Myocyte (in vitro differentiated cells): ENCODE measurements at regions not wholly inside any gene's neighbourhood (a gene's known extent, or its start where the extent isn't known, plus 50 kb on each side); places are given as distances from the start of the nearest gene placed in this dataset.
"Not testable (repeated sequence)": the region's sequence is repeated elsewhere in the genome, so short reads cannot be mapped to it uniquely, and the experiment has no call there.

ENCODE experiments used
- DNase-seq: peaks from one replicate; pipeline ENCODE4 v3.0.0-alpha.2; 2012; ENCODE audit warnings: low read depth

- DNase-seq: no peak
These were observed 153.8 kb downstream of the DEPDC1B start for GRCh38 chr5:60546207-60546606.

GRCh38 chr5:60545551-60545950 lies 154.4 kb downstream of the DEPDC1B start:
- no peak for DNase-seq

GRCh38 chr5:60544142-60544541 lies 155.8 kb downstream of the DEPDC1B start:
- no peak for DNase-seq

- DNase-seq: peak; percentile 14
These were observed 158.0 kb downstream of the DEPDC1B start for GRCh38 chr5:60541980-60542379.

- peak; percentile 10 for DNase-seq
These were observed 158.8 kb downstream of the DEPDC1B start for GRCh38 chr5:60540856-60541805.

GRCh38 chr5:60538955-60539866 lies 160.8 kb downstream of the DEPDC1B start:
- no peak for DNase-seq

GRCh38 chr5:60538426-60538825 lies 161.5 kb downstream of the DEPDC1B start:
- DNase-seq: no peak

- no peak for DNase-seq
These were observed 164.0 kb downstream of the DEPDC1B start for GRCh38 chr5:60535951-60536350.

GRCh38 chr5:60535198-60535597 lies 164.8 kb downstream of the DEPDC1B start:
- DNase-seq: no peak

- DNase-seq: no peak
These were observed 166.2 kb downstream of the DEPDC1B start for GRCh38 chr5:60533789-60534188.

GRCh38 chr5:60532796-60533195 lies 167.2 kb downstream of the DEPDC1B start:
- DNase-seq: not testable (repeated sequence)

- not testable (repeated sequence) for DNase-seq
These were observed 169.7 kb downstream of the DEPDC1B start for GRCh38 chr5:60530144-60530848.

GRCh38 chr5:60529001-60529400 lies 171.0 kb downstream of the DEPDC1B start:
- DNase-seq: no peak

GRCh38 chr5:60527072-60527471 lies 172.9 kb downstream of the DEPDC1B start:
- no peak for DNase-seq

GRCh38 chr5:60526336-60526875 lies 173.6 kb downstream of the DEPDC1B start:
- DNase-seq: no peak

GRCh38 chr5:60522292-60522905 lies 177.6 kb downstream of the DEPDC1B start:
- DNase-seq: no peak

- no peak for DNase-seq
These were observed 178.3 kb downstream of the DEPDC1B start for GRCh38 chr5:60521376-60522291.

GRCh38 chr5:60520451-60521227 lies 179.3 kb downstream of the DEPDC1B start:
- no peak for DNase-seq

- DNase-seq: no peak
These were observed 180.6 kb downstream of the DEPDC1B start for GRCh38 chr5:60519372-60519771.
